Right atrium auricular region (tissue), 2 donors: ENCODE measurements at regions not wholly inside any gene's neighbourhood (a gene's known extent, or its start where the extent isn't known, plus 50 kb on each side); places are given as distances from the start of the nearest gene placed in this dataset.
"Not testable (repeated sequence)": the region's sequence is repeated elsewhere in the genome, so short reads cannot be mapped to it uniquely, and the experiment has no call there.

Experiments used
- DNase-seq: peaks from one replicate; pipeline ENCODE4 v3.0.0-alpha.2; 2019; ENCODE audit warnings: low spot score
- H3K27ac ChIP-seq, 2 donors: fragments of 200-600 bp; sonication (generic); 1 replicate in 1 of 2; 2 replicates in 1 of 2; pipeline ENCODE4 v1.5.1; 2016 to 2019
- H3K27me3 ChIP-seq, 2 donors: fragments of 200-600 bp; sonication (generic); one replicate each; pipeline versions ENCODE4 v1.5.1 to v1.6.0; 2017 to 2019
- H3K36me3 ChIP-seq: fragments of 200-600 bp; sonication (generic); one replicate; pipeline ENCODE4 v1.5.1; 2016
- H3K4me1 ChIP-seq, 2 donors: fragments of 200-600 bp; sonication (generic); one replicate each; pipeline versions ENCODE4 v1.5.1 to v1.6.0; 2017 to 2019
- H3K4me3 ChIP-seq, 2 donors: fragments of 200-600 bp; sonication (generic); 1 replicate in 1 of 2; 2 replicates in 1 of 2; pipeline ENCODE4 v1.5.1; 2017 to 2019; ENCODE audit warnings: mild to moderate bottlenecking in 1 of 2, moderate library complexity in 1 of 2
- H3K9me3 ChIP-seq, 2 donors: fragments of 200-600 bp; sonication (generic); one replicate each; pipeline ENCODE4 v1.5.1; 2019
- CTCF ChIP-seq, 2 donors: fragments of 200-600 bp; sonication (generic); IDR thresholded peaks; one replicate each; pipeline ENCODE4 v1.5.1; 2019; ENCODE audit warnings: antibody characterized with exemption in 2 of 2

GRCh38 chr10:76766682-76767081, 870.9 kb downstream of the KCNMA1 start:
- DNase-seq: no peak
- no peak overlapping the region for H3K4me3 ChIP-seq
- H3K36me3 ChIP-seq: no peaks in the 10 kb centered on the region
- H3K4me1 ChIP-seq: no peaks in the 10 kb centered on the region
- no peaks in the 10 kb centered on the region for H3K9me3 ChIP-seq
- TF ChIP-seq CTCF (IDR thresholded peaks at IDR 0.05): no peak
- no peaks in the 10 kb centered on the region for H3K27me3 ChIP-seq
- H3K27ac ChIP-seq: no peak overlapping the region

GRCh38 chr10:76764921-76765320, 872.7 kb downstream of the KCNMA1 start:
- H3K27ac ChIP-seq, H3K36me3 ChIP-seq, H3K27me3 ChIP-seq, H3K4me3 ChIP-seq, H3K9me3 ChIP-seq, DNase-seq, H3K4me1 ChIP-seq: not testable (repeated sequence)

- no peak for DNase-seq
- Histone ChIP-seq H3K36me3 (no peaks in the 10 kb centered on the region), H3K4me3 (no peak overlapping the region), H3K4me1 (no peaks in the 10 kb centered on the region), H3K9me3 (no peaks in the 10 kb centered on the region), H3K27me3 (no peaks in the 10 kb centered on the region), H3K27ac (no peak overlapping the region)
- TF ChIP-seq CTCF (IDR thresholded peaks at IDR 0.05): no peak
Observed at GRCh38 chr10:76764177-76764576, 873.4 kb downstream of the KCNMA1 start.

- Histone ChIP-seq H3K27me3 (no peaks in the 10 kb centered on the region), H3K27ac (no peak overlapping the region), H3K4me3 (no peak overlapping the region), H3K4me1 (no peaks in the 10 kb centered on the region), H3K36me3 (no peaks in the 10 kb centered on the region), H3K9me3 (no peaks in the 10 kb centered on the region)
- DNase-seq: no peak
- TF ChIP-seq CTCF (IDR thresholded peaks at IDR 0.05): no peak
Observed at GRCh38 chr10:76763376-76763775, 874.2 kb downstream of the KCNMA1 start.

- no peaks in the 10 kb centered on the region for H3K4me1 ChIP-seq
- H3K4me3 ChIP-seq: no peak overlapping the region
- H3K9me3 ChIP-seq: no peaks in the 10 kb centered on the region
- no peak for TF ChIP-seq CTCF (IDR thresholded peaks at IDR 0.05)
- H3K36me3 ChIP-seq: no peaks in the 10 kb centered on the region
- DNase-seq: no peak
- no peak overlapping the region for H3K27ac ChIP-seq
- H3K27me3 ChIP-seq: no peaks in the 10 kb centered on the region
Observed at GRCh38 chr10:76759681-76760080, 877.9 kb downstream of the KCNMA1 start.

- Histone ChIP-seq H3K36me3 (no peaks in the 10 kb centered on the region), H3K9me3 (no peaks in the 10 kb centered on the region), H3K27ac (no peak overlapping the region), H3K4me3 (no peak overlapping the region), H3K27me3 (no peaks in the 10 kb centered on the region), H3K4me1 (no peaks in the 10 kb centered on the region)
- TF ChIP-seq CTCF (IDR thresholded peaks at IDR 0.05): no peak
- DNase-seq: no peak
Observed at GRCh38 chr10:76743169-76743568, 894.4 kb downstream of the KCNMA1 start.
